GM12892 (cell line): ENCODE measurements at regions not wholly inside any gene's neighbourhood (a gene's known extent, or its start where the extent isn't known, plus 50 kb on each side); places are given as distances from the start of the nearest gene placed in this dataset.

Source experiments
- POLR2A ChIP-seq: IDR thresholded peaks from 2 replicates; pipeline ENCODE4 v1.6.1; 2011; ENCODE audit warnings: low read depth, low read length, control low read depth
- POLR2AphosphoS5 ChIP-seq: IDR thresholded peaks from 2 replicates; pipeline ENCODE4 v1.6.1; 2011; ENCODE audit warnings: low read depth, low read length, control low read depth
- TAF1 ChIP-seq: IDR thresholded peaks from 2 replicates; pipeline ENCODE4 v1.6.1; 2011; ENCODE audit warnings: low read depth, mild to moderate bottlenecking, control low read depth, low read length, borderline replicate concordance

GRCh38 chr3:6182909-6183308 lies 678.0 kb upstream of the GRM7 start:
- no peak for TF ChIP-seq POLR2A
- no peak for TF ChIP-seq TAF1
- TF ChIP-seq POLR2AphosphoS5 = no peak
